Renal cortical epithelial cell (primary cell): ENCODE measurements at regions not wholly inside any gene's neighbourhood (a gene's known extent, or its start where the extent isn't known, plus 50 kb on each side); places are given as distances from the start of the nearest gene placed in this dataset.

Experiments
- DNase-seq: peaks from one replicate; pipeline ENCODE4 v3.0.0-alpha.2; 2011; ENCODE audit warnings: low read depth

DNA sequence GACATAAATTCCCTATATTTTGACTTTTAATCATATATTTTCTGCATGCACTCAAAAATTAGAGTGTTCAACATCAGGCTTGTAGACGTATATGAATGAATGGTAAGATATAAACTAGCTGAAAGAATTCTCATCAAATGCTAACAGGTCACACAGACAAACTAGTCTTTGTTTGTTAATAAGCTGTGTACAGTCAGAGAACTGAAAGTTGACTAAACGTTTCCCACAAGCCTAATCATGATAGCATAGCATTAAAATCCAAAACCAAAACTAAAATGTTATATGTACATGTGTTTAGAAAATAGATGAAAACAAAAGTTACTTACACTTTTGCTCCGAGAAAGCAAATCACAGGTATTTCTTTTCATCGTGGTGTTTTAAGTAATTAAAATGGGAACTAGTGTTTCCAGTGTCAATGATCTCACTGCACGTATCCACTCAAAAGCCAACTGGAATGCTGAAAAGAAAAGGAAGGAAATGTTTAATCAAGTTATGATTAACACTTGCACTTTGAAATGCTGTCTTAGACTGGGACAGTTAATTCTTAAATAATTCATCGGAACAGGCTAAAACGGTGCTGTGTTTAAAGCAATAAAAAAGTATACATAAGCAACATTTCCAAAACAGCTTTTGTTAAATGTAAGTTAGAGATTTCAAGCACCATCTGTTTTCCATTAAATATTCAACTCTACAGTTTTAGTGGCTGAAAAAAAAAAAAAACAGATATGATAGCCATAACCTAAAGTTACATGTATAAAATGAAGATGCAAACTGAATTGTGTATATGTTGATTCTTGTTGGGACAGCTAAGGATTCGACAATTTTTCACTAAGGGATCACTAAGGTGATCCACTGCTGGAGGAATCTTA is 291.9 kb upstream of the PDE4D start:
- DNase-seq = peak; percentile 44

DNA sequence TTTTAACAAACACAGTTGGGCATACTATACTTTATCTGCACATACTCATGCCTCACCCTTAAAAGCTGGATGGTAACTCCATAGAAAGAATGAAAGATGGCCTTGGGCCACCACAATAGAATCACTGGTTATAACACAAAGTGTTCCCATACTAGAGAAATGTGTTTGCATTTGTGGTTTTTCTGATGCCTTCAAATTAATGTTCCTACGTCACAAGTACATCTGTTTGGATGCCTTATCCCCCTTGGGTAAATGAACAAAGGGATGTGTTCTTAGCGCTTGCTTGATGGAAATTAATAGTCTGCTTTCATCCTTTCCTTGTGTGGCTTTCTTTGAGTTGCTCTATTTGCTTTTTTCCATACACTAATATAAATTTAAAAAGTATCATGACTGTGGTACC is 291.1 kb upstream of the PDE4D start:
- DNase-seq = peak; percentile 59

DNA sequence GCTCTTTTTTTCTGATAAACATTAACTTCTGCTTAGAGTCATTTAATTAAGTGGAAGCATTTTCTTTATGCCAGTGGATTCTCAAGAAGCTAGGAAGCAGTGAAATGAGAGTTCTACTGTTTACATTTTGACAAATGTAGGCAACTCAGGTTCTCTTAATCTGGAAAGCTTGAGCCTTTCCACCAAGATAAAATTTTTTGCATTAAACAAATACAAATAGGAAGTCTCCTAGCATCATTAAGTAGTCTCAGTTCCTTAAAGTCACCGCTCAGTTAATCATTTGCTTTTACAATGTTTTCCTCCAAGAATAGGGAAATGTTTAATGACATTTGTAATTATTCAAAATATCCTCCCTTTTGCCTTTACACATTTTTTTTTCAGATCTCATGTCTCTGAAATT is 290.4 kb upstream of the PDE4D start:
- DNase-seq = peak; percentile 71

GRCh38 chr5:60178101-60178500 is 284.6 kb upstream of the PDE4D start:
- peak; percentile 78 for DNase-seq

- no peak for DNase-seq
These were observed 284.1 kb upstream of the PDE4D start for GRCh38 chr5:60177596-60177995.

DNA sequence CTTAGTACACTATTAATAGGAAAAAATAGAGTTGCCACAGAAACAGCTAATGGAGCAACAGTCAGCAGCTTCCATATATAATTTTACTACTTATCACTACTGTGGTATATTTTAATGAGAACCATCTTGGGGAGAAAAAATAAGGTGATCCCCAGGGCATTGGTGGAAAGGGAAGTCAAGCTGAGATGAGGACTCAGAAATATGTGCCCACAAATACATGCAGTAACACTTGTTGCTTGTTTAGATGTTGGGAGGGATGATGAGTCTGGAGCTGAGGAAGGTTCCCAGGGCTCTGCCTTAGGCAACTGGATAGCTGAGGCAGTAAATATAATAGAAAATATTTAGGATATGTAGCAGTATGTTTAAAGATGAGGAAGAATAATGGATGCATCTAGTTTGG is 280.1 kb upstream of the PDE4D start:
- no peak for DNase-seq

DNA sequence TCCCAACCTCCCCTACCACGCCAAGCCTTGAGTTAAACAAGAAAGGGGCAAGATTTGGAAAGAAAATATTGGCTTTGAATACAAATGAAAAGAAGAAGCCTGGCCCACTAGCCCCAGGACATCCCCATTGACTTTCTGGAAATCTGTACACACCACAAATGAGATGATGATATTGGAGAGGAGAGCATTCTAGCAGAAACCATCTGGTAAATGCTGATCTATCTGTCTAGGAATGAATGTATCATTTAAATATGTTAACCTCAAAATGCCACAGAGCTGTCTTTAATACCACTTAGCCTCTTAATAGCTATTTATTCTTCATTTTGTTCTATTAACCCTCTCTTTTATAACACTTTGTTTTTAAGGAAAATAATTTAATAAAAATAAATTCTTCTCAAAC is 270.2 kb upstream of the PDE4D start:
- no peak for DNase-seq

DNA sequence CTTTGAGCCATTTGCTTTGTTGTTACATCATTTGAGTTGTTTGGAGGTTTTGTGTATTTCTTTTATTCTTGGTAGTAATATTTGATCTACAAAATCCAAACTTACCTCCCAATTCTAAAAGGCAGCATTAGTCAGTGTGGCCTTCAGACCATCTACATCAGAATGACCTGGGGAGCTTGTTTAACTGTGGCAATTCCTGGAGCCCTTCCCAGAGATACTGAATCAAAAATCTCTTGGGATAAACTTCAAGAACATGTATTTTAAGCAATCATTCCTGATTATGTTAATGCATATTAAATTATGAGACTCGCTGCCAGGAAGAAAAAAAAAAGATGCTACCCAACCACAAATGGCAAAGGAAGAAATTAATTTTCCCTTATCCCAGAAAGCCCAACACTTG is 268.9 kb upstream of the PDE4D start:
- no peak for DNase-seq

DNA sequence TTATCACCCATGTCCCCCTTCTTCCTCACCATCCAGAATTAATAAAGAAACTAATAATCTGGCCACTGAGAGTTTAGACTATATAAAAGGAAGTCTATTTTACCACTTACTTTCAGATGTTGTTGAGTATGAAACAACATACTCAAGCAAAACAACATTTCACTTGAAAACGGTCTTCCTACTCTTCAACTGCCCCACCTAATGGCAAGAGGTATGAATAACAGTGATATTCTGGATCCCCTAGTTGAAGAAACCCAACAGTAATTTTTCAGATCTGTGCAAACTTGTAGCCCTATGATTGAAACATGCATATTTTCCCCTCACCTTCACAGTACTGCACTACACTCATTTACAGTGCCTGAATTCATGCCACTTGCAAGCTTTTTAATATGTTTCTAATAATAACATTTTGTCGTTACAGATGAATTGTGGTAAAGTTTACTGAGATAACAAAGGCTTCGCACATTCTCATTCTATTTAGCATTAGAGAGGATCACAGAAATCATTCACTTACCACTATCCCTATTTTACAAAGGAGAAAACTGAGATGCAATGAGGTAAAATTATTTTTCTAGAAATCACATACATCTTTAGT is 267.9 kb upstream of the PDE4D start:
- peak; percentile 50 for DNase-seq

DNA sequence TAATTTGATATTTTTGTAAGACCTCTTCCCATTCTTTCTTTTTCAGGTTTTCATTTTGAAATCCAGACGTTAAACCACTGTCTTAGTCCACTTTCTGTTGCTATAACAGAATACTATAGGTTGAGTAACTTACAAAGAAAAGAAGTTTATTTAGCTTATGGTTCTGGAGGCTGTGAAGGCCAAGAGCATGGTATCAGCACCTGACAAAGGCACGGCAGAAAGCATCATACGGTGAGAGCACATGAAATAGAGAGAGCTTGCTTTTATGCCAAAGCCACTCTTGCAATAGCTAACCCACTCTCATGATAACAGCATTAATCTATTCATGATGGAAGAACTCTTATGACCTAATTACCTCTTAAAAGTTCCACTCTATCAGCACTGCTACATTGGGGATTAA is 255.6 kb upstream of the PDE4D start:
- DNase-seq = no peak

DNA sequence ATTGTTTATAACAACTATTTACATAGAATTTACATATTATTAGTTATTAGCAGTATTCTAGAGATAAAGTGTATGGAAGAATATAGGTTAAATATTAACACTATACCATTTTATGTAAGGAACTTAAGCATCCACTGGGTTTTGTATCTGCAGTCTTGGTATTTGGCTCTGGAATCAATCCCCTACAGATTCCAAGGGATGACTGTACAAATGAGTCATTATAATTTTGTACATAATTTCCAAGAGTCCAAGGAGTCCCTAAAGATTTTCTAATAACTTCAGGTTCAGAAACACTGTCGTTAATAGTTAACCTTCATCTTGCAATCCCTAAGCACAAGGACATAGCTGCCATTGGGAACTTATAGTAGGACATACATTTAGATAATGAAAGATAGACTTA is 254.8 kb upstream of the PDE4D start:
- peak; percentile 28 for DNase-seq

DNA sequence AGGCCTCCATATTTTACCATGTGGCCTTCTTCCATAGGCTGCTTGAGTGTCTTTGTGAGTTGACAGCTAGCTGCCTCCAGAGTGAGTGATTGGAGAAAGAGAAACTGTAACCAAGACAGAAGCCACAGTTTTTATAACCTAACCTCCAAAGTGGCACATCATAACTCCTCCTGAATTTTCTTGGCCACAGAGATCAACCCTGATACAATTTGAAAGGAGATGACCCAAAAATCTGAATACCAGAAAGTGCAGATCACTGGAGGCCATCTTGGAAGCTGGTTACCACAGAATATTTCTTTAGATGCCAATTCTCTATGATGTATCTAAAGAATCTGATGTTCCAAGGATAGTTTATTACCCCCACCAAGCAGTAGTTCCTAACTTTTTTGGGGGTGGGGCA is 254.3 kb upstream of the PDE4D start:
- no peak for DNase-seq

GRCh38 chr5:60143942-60144549 is 250.5 kb upstream of the PDE4D start:
- no peak for DNase-seq

DNA sequence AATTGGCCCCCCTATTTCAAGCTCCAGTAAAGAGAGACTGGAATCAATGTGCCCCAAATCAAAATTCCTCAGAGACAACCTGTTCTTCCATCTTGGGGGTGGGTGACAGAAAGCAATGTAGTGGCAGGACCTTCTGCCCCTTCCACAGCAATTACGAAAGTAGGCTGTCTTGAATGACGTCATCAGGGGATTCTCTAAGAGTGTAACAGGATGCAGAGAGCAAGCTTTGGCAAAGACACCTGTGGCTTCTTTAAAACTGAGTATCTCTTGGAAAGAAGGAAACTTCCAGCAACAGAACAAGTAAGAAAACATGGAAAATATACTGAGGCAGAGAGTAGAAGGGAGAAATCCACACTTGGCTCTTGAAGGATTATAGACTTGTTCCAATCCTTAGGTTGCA is 247.6 kb upstream of the PDE4D start:
- no peak for DNase-seq

DNA sequence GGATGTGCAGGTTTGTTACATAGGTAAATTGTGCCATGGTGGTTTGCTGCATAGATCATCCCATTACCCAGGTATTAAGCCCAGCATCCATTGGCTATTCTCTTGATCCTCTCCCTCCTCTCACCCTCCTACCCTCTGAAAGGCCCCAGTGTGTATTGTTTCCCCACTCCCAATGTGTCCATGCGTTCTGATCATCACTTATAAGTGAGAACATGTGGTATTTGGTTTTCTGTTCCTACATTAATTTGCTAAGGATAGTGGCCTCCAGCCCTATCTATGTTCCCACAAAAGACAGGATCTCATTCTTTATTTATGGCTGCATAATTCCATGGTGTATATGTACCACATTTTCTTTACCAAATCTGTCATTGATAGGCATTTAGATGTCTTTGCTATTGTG is 243.3 kb upstream of the PDE4D start:
- no peak for DNase-seq

DNA sequence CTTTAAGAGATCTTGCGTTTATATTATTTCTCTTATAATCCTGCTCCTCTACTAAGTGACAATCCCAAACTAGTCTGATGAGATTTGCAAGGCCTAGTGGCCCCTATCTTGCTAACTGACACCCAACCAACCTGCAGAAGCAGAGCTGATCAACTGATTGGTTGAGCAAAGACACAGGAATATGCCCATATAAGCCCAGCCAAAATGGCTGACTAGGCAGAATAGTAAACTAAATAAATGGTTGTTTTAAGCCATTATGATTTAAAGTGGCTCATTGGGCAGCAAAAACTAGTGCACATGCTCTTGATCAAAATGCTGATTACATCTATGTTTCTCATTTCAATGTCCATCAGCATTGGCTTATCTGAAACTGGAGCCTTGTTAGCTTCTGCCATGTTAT is 238.0 kb upstream of the PDE4D start:
- DNase-seq = no peak

- DNase-seq = no peak
These were observed 232.1 kb upstream of the PDE4D start for GRCh38 chr5:60125636-60126035.

- peak; percentile 58 for DNase-seq
These were observed 209.6 kb upstream of the PDE4D start for GRCh38 chr5:60102961-60103693.

- DNase-seq = peak; percentile 4
These were observed 208.0 kb upstream of the PDE4D start for GRCh38 chr5:60101573-60101972.

- DNase-seq = peak; percentile 80
These were observed 199.3 kb upstream of the PDE4D start for GRCh38 chr5:60092671-60093422.

- no peak for DNase-seq
These were observed 193.1 kb upstream of the PDE4D start for GRCh38 chr5:60086583-60086982.

DNA sequence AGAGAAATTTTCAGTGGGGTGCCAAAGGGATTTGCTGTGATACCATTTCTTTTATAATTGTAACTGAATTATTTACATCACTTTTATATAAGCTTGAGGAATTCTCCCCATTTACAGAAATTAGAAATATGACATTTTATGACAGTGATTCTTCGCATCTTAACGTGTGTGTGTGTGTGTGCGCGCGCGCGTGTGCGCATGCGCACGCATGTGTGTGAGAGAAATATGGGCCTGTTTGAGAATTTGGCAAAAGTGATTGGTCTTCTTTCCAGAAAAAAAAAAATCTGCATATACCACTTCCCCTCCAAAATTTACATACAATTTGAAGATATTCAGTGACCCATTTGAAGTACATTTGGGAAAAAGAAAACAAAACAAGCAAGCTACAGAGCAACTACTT is 190.7 kb upstream of the PDE4D start:
- DNase-seq = no peak
